ENCODE measurements at regions not wholly inside any gene's neighbourhood (a gene's known extent, or its start where the extent isn't known, plus 50 kb on each side); places are given as distances from the start of the nearest gene placed in this dataset.

- no peak for DNase-seq
Observed at GRCh38 chr2:55101466-55101865, 51.2 kb upstream of the RTN4 start.

- DNase-seq: no peak
Observed at GRCh38 chr2:55099878-55100820, 49.9 kb upstream of the RTN4 start.
